Fibroblast of mammary gland (primary cell): ENCODE measurements at regions not wholly inside any gene's neighbourhood (a gene's known extent, or its start where the extent isn't known, plus 50 kb on each side); places are given as distances from the start of the nearest gene placed in this dataset.
"Not testable (repeated sequence)": the region's sequence is repeated elsewhere in the genome, so short reads cannot be mapped to it uniquely, and the experiment has no call there.

Experiments used
- DNase-seq: peaks from one replicate; pipeline ENCODE4 v3.0.0-alpha.2; 2010; ENCODE audit warnings: low read depth
- H3K4me3 ChIP-seq: 2 replicates; pipeline ENCODE4 v1.5.1; 2011; ENCODE audit warnings: low read depth, mild to moderate bottlenecking, low read length, moderate library complexity; ENCODE audit not compliant: control insufficient read depth
- CTCF ChIP-seq: conservative IDR thresholded peaks from 2 replicates; pipeline ENCODE4 v1.5.1; 2011; ENCODE audit warnings: low read depth, low read length, inconsistent platforms; ENCODE audit not compliant: control insufficient read depth, insufficient read depth

- no peak overlapping the region for H3K4me3 ChIP-seq
- TF ChIP-seq CTCF, result no peak
- DNase-seq, result no peak
Measured at GRCh38 chr17:71022758-71023157, 853.4 kb downstream of the KCNJ2 start.

DNA sequence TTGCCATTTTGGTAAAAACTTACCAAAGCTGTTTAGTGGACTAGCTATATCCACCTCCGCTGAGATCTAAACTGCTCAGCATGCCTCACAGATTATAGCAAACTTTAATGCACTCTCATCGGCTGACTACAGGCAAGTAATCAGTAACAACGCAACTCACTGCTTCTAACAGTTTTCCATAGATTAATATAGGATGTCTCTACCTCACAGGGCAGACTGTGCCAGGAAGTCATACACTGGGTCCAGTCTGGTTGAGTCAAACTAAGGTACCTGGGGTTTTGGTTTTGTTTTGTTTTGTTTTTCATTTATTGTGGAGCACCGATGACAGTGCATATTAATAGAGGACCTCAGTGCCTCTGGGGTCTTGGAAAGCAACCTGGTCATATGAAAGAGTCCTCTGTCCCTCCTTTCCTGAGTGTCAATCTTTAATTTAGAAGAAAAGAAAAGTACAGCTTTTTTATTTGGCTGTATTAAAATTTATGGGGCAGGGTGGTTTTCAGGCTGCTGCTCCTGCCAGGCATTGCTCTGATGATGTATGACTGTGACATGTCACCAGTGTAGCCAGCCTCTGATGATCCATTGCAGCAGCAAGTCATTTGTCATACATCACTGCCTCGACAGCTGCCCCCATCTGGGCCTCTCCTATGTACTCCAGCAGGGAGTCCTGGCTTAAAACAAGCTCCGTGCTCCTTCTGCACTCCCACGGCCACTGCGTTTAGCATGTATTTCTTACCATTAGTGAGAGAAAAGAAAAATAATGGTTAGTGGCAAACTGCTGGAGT lies 854.1 kb downstream of the KCNJ2 start:
- TF ChIP-seq CTCF, result no peak
- no peak for DNase-seq
- no peak overlapping the region for H3K4me3 ChIP-seq

- no peak overlapping the region for H3K4me3 ChIP-seq
- TF ChIP-seq CTCF, result no peak
- DNase-seq, result no peak
Measured at GRCh38 chr17:71024172-71024571, 854.8 kb downstream of the KCNJ2 start.

GRCh38 chr17:71024969-71025368 lies 855.6 kb downstream of the KCNJ2 start:
- H3K4me3 ChIP-seq, result no peak overlapping the region
- TF ChIP-seq CTCF, result no peak

DNA sequence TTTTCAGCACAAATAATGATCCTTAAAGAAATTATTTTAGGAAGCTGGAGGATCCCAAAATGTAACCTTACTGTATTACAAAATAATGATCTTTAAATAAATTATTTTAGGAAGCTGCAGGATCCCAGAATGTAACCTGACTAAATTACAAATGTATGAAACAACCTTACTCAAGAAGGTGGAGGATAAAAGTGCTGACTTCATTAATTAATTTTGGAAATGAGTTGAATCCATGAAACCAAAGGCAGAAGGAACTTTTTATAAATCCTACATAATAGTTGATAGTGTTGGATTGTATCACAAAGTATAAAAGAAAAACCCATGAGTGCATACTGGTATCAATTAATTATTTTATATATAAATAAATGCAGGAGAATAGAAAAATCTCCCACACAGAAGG lies 859.9 kb downstream of the KCNJ2 start:
- no peak for TF ChIP-seq CTCF
- no peak for DNase-seq
- no peak overlapping the region for H3K4me3 ChIP-seq

More at GRCh38 chr17:71024969-71025368, 855.6 kb downstream of the KCNJ2 start:
- no peak for DNase-seq

DNA sequence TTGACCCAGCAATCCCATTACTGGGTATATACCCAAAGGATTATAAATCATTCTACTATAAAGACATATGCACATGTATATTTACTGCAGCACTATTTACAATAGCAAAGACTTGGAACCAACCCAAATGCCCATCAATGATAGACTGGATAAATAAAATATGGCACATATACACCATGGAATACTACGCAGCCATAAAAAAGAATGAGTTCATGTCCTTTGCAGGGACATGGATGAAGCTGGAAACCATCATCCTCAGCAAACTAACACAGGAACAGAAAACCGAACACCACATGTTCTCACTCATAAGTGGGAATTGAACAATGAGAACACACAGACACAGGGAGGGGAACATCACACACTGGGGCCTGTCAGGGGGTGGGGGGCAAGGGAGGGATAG lies 862.0 kb downstream of the KCNJ2 start:
- not testable (repeated sequence) for DNase-seq, H3K4me3 ChIP-seq

GRCh38 chr17:71032746-71033273 lies 863.5 kb downstream of the KCNJ2 start:
- no peak overlapping the region for H3K4me3 ChIP-seq
- DNase-seq, result no peak
- TF ChIP-seq CTCF, result no peak
